Keratinocyte (primary cell): ENCODE measurements at regions not wholly inside any gene's neighbourhood (a gene's known extent, or its start where the extent isn't known, plus 50 kb on each side); places are given as distances from the start of the nearest gene placed in this dataset.

Experiments
- DNase-seq: peaks from one replicate; pipeline ENCODE4 v3.0.0-alpha.2; 2011; ENCODE audit warnings: low read depth, missing footprints, low spot score
- FAIRE-seq: peaks from 2 replicates; lab custom pipeline; 2011; peaks lifted over from hg19 to GRCh38; lab: Jason Lieb, UNC
- H2AFZ ChIP-seq: 2 replicates; pipeline ENCODE4 v1.6.0; 2012; ENCODE audit warnings: low read length, control low read depth, inconsistent platforms; ENCODE audit not compliant: control insufficient read depth
- H3K27ac ChIP-seq: 2 replicates; pipeline ENCODE4 v1.5.1; 2011; ENCODE audit warnings: low read length; ENCODE audit not compliant: control insufficient read depth, insufficient read depth
- H3K27me3 ChIP-seq: 3 replicates; pipeline ENCODE4 v1.6.0; 2011; ENCODE audit warnings: low read length; ENCODE audit not compliant: control insufficient read depth, insufficient read depth; ENCODE audit errors: extremely low read depth
- H3K36me3 ChIP-seq, 2 experiments: 2 replicates in 1 of 2; 3 replicates in 1 of 2; pipeline ENCODE4 v1.5.1; 2011; ENCODE audit warnings: low read length in 2 of 2, mild to moderate bottlenecking in 1 of 2; ENCODE audit not compliant: control insufficient read depth in 2 of 2, insufficient read depth in 2 of 2; ENCODE audit errors: extremely low read depth in 1 of 2
- H3K4me1 ChIP-seq: 3 replicates; pipeline ENCODE4 v1.5.1; 2011; ENCODE audit warnings: low read length; ENCODE audit not compliant: control insufficient read depth, insufficient read depth; ENCODE audit errors: extremely low read depth
- H3K4me2 ChIP-seq: 3 replicates; pipeline ENCODE4 v1.6.0; 2011; ENCODE audit warnings: low read depth, low read length; ENCODE audit not compliant: control insufficient read depth, insufficient read depth; ENCODE audit errors: extremely low read depth
- H3K4me3 ChIP-seq, 3 experiments: fragments of 200-600 bp in 1 of 3; sonication (generic) in 1 of 3; 2 replicates in 2 of 3; 3 replicates in 1 of 3; pipeline ENCODE4 v1.5.1; 2011 to 2016; ENCODE audit warnings: low read length in 3 of 3, mild to moderate bottlenecking in 3 of 3, control low read depth in 2 of 3, inconsistent platforms in 1 of 3, low read depth in 1 of 3, mixed read lengths in 1 of 3, mixed run types in 1 of 3, moderate library complexity in 1 of 3; ENCODE audit not compliant: control insufficient read depth in 2 of 3, insufficient read depth in 2 of 3; ENCODE audit errors: extremely low read depth in 1 of 3
- H3K79me2 ChIP-seq: 2 replicates; pipeline ENCODE4 v1.6.0; 2012; ENCODE audit warnings: low read length; ENCODE audit not compliant: control insufficient read depth, insufficient read depth
- H3K9ac ChIP-seq: 3 replicates; pipeline ENCODE4 v1.6.0; 2011; ENCODE audit warnings: low read length; ENCODE audit not compliant: control insufficient read depth, insufficient read depth; ENCODE audit errors: extremely low read depth
- H3K9me1 ChIP-seq: 3 replicates; pipeline ENCODE4 v1.6.0; 2011; ENCODE audit warnings: low read length; ENCODE audit not compliant: control insufficient read depth, insufficient read depth; ENCODE audit errors: extremely low read depth
- H3K9me3 ChIP-seq: 2 replicates; pipeline ENCODE4 v1.5.1; 2012; ENCODE audit warnings: low read depth, low read length; ENCODE audit not compliant: control insufficient read depth
- H4K20me1 ChIP-seq: 3 replicates; pipeline ENCODE4 v1.6.0; 2011; ENCODE audit warnings: low read length; ENCODE audit not compliant: control insufficient read depth, insufficient read depth; ENCODE audit errors: extremely low read depth
- EZH2 ChIP-seq: IDR thresholded peaks from one replicate; pipeline ENCODE4 v1.6.1; 2012; ENCODE audit warnings: inconsistent platforms, mild to moderate bottlenecking, low read length, moderate library complexity
- dilution Hi-C: fragments of 300-500 bp; cut with MboI; formaldehyde crosslinking; loops from one replicate; pipeline ENCODE4 v1.7.0; 2020; ENCODE audit warnings: low sequenced_read_pairs; ENCODE audit not compliant: extremely low pct_ligation_motif_present
- TF ChIP-seq, protein P1 (sequence below), 3 experiments: IDR thresholded peaks in 1 of 3; conservative IDR thresholded peaks in 1 of 3; optimal IDR thresholded peaks in 1 of 3; 2 replicates in 2 of 3; 3 replicates in 1 of 3; pipeline versions ENCODE3 to v1.5.1; 2011; ENCODE audit warnings: low read length in 3 of 3, mild to moderate bottlenecking in 3 of 3, moderate library complexity in 2 of 3, control low read depth in 1 of 3, inconsistent platforms in 1 of 3; ENCODE audit not compliant: insufficient read depth in 2 of 3; ENCODE audit errors: extremely low read depth in 1 of 3

GRCh38 chr13:58247080-58247479, 615.5 kb downstream of the PCDH17 start:
- dilution Hi-C loops, result no loop called here
- Histone ChIP-seq H3K36me3 (no peaks in the 10 kb centered on the region), H3K9me1 (no peaks in the 10 kb centered on the region), H3K79me2 (no peaks in the 10 kb centered on the region), H3K4me3 (no peak overlapping the region), H3K27me3 (no peaks in the 10 kb centered on the region), H3K4me1 (no peaks in the 10 kb centered on the region), H3K9ac (no peak overlapping the region), H3K9me3 (no peaks in the 10 kb centered on the region), H3K27ac (no peak overlapping the region), H4K20me1 (no peaks in the 10 kb centered on the region), H3K4me2 (no peak overlapping the region), H2AFZ (no peak overlapping the region)
- DNase-seq (no peak), FAIRE-seq (no peak)
- no peak for TF ChIP-seq EZH2
- TF ChIP-seq, protein P1, sequence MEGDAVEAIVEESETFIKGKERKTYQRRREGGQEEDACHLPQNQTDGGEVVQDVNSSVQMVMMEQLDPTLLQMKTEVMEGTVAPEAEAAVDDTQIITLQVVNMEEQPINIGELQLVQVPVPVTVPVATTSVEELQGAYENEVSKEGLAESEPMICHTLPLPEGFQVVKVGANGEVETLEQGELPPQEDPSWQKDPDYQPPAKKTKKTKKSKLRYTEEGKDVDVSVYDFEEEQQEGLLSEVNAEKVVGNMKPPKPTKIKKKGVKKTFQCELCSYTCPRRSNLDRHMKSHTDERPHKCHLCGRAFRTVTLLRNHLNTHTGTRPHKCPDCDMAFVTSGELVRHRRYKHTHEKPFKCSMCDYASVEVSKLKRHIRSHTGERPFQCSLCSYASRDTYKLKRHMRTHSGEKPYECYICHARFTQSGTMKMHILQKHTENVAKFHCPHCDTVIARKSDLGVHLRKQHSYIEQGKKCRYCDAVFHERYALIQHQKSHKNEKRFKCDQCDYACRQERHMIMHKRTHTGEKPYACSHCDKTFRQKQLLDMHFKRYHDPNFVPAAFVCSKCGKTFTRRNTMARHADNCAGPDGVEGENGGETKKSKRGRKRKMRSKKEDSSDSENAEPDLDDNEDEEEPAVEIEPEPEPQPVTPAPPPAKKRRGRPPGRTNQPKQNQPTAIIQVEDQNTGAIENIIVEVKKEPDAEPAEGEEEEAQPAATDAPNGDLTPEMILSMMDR (optimal IDR thresholded peaks at IDR 0.05 in 1 of 3, IDR thresholded peaks at IDR 0.05 in 1 of 3, conservative IDR thresholded peaks at IDR 0.05 in 1 of 3; ENCODE audit: extremely low read depth in 1 of 3, insufficient read depth in 2 of 3, low read length in 3 of 3), result no peak

- Histone ChIP-seq H3K27ac (no peak overlapping the region), H3K9me1 (no peaks in the 10 kb centered on the region), H2AFZ (no peak overlapping the region), H3K9me3 (no peaks in the 10 kb centered on the region), H3K36me3 (no peaks in the 10 kb centered on the region), H3K9ac (no peak overlapping the region), H4K20me1 (no peaks in the 10 kb centered on the region), H3K4me1 (no peaks in the 10 kb centered on the region), H3K79me2 (no peaks in the 10 kb centered on the region), H3K4me2 (no peak overlapping the region), H3K4me3 (no peak overlapping the region), H3K27me3 (no peaks in the 10 kb centered on the region)
- TF ChIP-seq, protein P1 (optimal IDR thresholded peaks at IDR 0.05 in 1 of 3, IDR thresholded peaks at IDR 0.05 in 1 of 3, conservative IDR thresholded peaks at IDR 0.05 in 1 of 3; ENCODE audit: extremely low read depth in 1 of 3, insufficient read depth in 2 of 3, low read length in 3 of 3), result no peak
- no peak for TF ChIP-seq EZH2
- DNase-seq, result no peak
- dilution Hi-C loops, result no loop called here
- no peak for FAIRE-seq
Observed at GRCh38 chr13:58254943-58255342, 623.4 kb downstream of the PCDH17 start.
